NCI-H187 (cell line): ENCODE measurements at regions not wholly inside any gene's neighbourhood (a gene's known extent, or its start where the extent isn't known, plus 50 kb on each side); places are given as distances from the start of the nearest gene placed in this dataset.
"Not testable (repeated sequence)": the region's sequence is repeated elsewhere in the genome, so short reads cannot be mapped to it uniquely, and the experiment has no call there.

Source experiments
- DNase-seq, 2 experiments: peaks; one replicate each; lab custom pipeline; 2025; lab: John Stamatoyannopoulos, UW

DNA sequence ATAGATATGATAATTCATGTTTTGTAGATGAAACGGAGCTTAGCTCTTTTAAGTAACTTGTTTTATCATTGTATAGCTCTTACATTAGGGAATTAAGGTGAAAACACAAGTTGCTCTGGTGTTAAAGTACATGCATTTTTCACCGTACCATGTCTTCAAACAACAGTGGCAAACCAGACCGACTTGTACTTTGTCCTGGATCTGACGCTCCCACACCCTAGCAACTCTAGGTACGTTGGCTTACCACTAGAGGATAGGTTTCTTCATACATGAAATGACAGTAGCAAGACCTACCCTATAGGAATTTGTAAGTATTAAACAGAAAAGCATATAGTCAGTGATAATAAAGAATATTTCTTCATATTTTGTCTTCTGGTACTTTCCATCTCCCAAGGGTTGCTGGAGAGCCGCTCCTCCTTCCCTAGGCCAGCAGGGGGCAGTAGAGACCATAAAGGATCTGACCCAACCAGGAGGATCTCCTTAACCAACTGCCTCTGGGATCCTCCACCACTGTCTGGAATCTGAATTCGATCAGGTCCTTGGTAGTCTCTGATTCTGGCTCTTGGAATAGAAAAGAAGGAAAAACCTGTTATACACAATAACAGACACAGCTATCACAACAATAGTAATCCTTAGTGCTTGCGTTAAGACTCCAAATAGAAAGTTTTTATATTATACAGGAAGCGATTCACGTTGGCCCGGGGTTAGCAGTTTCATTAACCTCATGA lies 136.7 kb downstream of the CAVIN4 start:
- DNase-seq, result no peak

GRCh38 chr9:100715100-100715380 lies 137.2 kb downstream of the CAVIN4 start:
- no peak for DNase-seq

DNA sequence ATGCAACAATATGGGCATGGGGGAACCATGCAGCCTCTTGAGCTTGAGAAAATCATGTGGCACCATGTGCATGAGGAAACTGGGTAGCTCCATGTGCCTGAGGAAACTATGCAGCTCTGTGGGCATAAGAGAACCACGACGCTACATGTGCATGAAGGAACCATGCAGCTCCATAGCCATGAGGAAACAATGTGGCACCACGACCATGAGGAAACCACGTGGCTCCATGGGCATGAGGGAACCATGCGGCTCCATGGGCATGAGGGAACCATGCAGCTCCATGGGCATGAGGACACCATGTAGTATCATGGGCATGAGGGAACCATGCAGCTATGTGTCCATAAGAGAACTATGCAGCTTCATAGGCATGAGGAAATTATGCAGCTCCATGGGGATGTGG lies 140.8 kb downstream of the CAVIN4 start:
- DNase-seq, result no peak

DNA sequence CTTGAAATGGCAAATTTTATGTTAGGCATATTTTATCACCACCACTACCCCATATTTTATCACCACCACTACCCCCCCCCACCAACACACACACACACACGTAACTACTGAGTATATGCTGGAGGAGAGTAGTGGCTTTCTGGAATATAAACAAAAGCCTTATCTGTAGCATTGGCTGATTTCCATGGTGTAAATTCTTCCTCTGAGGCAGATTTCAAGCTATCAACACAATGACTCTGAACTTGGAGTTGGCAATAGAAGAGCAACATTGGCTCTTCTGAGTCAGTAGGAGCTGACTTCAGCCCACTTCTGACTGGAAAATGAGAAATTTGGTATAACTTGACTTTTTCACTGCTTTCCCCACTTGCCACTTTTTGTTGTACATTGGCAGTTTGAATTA lies 143.0 kb downstream of the CAVIN4 start:
- DNase-seq, result no peak

- no peak for DNase-seq
Measured at GRCh38 chr9:100724886-100725285, 147.0 kb downstream of the CAVIN4 start.

DNA sequence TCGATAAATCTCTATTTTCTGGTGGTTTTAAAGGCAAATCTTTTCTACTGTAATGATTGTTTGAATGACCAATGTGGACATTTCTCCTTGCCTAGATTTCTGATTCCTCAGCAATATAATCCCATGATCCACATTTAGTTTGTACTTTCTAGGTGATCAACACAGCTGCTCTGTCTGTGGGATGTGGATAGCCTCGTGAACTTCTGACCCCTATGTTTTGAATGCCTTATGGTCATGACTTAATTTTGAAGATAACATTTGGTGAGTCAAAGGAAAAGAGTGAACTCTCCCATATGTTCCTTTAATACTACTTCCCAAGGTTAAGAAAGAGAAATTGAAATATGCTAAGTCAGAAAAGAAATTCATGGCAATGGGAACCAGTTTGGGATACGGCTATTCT lies 147.5 kb downstream of the CAVIN4 start:
- no peak for DNase-seq

DNA sequence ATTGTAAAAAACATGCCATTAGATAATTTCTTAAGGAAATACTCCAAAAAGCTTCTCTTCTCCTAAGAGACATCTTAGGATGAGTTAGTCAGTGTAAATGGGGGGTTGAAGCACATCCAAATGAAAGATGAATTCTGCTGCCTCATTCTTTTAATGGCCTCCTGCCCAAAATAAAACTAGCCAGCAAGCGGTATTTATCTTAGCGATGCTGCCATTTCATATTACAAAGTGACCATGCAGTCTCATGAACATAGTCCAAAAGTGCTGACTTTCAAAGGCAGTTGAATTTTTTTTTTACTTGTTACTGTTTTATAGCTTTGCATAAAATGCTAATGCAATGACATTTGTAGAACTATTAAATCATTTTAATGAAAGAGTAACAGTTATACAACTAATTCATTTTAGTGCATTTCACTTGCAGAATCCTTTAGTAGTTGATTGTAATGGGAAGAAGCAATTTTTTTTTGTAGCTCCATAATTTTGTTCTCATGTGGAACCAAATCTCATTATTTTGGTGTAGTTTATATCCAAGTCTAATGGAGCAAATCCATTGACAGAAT lies 151.5 kb downstream of the CAVIN4 start:
- DNase-seq, result no peak

GRCh38 chr9:100730086-100730485 lies 152.2 kb downstream of the CAVIN4 start:
- no peak for DNase-seq

DNA sequence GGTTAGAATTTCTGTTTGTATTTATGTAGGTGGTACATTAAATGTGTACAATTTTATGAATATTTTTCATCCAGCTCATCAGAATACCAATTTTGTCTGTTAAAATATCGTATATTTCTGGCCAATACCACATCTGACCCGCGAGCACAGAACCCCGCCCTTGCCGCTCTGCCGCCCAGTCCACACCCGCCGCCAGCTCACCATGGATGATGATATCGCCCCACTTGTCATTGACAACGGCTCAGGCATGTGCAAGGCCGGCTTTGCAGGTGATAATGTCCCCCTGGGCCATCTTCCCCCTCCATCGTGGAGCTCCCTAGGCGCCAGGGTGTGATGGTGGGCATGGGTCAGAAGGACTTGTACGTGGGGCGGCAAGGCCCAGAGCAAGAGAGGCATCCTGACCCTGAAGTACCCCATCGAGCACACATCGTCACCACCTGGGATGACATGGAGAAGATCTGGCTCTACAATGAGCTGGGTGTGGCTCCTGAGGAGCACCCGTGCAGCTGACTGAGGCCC lies 153.2 kb downstream of the CAVIN4 start:
- DNase-seq, result no peak

DNA sequence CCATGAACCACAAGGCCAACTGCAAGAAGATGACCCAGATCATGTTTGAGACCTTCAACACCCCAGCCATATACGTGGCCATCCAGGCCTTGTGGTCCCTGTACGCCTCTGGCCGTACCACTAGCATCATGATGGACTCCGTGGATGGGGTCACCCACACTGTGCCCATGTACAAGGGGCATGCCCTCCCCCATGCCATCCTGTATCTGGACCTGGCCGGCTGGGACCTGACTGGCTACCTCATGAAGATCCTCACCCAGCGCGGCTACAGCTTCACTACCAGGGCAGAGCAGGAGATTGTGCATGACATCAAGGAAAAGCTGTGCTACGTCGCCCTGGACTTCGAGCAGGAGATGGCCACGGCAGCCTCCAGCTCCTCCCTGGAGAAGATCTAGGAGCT lies 153.7 kb downstream of the CAVIN4 start:
- DNase-seq, result no peak

DNA sequence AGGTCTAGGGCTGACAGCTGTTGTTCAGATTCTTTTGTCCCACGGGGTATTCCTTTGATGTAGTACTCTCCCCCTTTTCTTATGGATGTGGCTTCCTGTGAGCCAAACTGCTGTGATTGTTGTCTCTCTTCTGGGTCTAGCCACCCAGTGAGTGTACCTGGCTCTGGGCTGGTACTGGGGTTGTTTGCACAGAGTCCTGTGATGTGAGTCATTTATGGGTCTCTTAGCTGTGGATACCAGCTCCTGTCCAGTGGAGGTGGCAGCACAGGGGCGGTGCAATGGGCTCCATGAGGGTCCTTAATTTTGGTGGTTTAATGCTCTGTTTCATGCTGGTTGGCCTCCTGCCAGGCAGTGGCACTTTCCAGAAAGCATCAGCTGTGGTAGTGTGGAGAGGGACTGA lies 161.3 kb downstream of the CAVIN4 start:
- DNase-seq, result no peak

GRCh38 chr9:100739666-100740065 lies 161.8 kb downstream of the CAVIN4 start:
- DNase-seq, result no peak

DNA sequence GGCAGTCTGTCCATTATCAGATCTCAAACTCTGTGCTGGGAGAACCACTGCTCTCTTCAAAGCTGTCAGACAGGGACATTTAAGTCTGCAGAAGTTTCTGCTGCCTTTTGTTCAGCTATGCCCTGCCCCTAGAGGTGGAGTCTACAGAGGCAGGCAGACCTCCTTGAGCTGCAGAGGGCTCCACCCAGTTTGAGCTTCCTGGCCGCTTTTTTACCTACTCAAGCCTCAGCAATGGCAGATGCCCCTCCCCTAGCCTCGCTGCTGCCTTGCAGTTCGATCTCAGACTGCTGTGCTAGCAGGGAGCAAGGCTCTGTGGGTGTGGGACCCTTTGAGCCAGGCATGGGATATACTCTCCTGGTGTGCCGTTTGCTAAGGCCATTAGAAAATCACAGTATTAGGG lies 171.1 kb downstream of the CAVIN4 start:
- not testable (repeated sequence) for DNase-seq

DNA sequence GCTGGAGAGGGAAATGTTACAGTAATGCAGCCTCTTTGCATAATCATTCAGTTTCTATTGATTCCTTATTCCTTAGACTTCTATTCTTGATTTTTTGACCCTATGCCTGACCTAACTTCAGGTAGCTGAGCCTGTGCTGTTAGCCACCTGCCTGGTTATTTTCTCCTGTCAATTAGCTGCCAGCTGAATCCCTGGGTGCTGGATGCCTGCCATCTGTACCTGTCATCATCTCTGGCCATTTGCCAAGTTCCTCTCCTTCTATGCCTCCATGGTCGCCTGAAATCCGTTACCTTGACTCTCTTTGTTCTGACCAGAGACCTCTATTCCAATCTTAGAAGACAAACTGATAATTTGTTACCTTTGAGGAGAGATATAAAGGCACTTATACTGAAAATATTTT lies 178.3 kb downstream of the CAVIN4 start:
- DNase-seq, result no peak

DNA sequence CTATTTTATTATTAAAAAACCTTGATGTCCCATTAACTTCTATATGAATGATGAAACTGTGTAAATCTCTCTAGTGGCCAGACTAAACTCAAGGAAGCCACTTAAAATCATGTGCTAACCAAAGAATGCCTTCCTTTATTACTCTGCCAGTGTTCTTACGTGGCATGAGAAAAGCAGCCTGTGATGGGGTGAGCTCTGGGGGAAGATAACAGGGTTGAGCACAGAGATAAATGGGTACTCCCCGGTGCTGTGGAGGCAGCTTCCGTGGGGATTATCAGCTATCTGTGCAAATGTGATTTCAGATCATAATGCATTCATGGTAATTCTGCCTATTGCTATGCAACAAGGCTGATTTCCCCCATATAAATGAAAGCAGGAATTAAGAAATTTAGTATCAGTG lies 181.3 kb downstream of the CAVIN4 start:
- DNase-seq, result no peak

GRCh38 chr9:100761276-100761802 lies 183.5 kb downstream of the CAVIN4 start:
- DNase-seq, result no peak

DNA sequence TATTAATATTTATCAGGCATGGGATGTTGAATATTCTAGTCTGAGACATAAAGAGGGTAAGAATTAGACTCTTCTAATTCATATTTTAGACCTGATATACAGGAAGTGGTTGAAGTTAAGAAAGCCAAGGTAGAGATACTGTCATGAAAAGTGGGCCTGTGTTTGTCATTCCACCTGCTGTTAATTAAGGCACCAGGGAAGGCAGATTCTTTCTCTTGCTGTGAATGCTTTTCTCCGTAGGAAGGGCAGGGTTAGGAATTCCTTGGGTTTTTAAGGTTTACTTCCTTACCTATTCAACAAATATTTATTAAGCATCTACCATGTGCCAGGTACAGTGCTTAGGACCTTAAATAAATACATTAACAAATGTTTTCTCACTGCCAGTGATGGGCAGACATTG lies 196.4 kb downstream of the CAVIN4 start:
- DNase-seq, result no peak

GRCh38 chr9:100774962-100775361 lies 197.1 kb downstream of the CAVIN4 start:
- no peak for DNase-seq

GRCh38 chr9:100775912-100776311 lies 198.0 kb downstream of the CAVIN4 start:
- no peak for DNase-seq

DNA sequence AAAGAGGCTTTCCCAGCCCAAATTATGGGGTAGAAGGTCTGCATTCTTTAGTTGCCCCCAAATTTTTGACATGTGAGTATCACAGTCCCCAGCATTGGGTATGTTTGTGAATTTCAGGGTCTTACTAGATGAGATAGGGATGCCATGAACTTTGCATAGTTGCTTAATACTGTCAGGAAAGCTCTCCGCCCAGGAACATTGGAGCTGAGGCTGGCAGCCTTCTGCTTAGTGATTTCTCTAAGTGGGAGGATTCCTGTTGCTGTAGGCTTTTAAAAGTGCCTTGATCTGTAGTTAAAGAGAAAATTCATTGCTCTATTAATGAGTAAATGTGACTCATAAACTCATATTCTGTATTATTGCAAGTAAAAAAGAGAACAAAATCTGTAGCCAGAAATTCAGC lies 206.9 kb downstream of the CAVIN4 start:
- DNase-seq, result no peak

GRCh38 chr9:100785946-100786345 lies 208.1 kb downstream of the CAVIN4 start:
- DNase-seq, result no peak

- DNase-seq, result no peak
Measured at GRCh38 chr9:100794738-100795269, 216.9 kb downstream of the CAVIN4 start.

DNA sequence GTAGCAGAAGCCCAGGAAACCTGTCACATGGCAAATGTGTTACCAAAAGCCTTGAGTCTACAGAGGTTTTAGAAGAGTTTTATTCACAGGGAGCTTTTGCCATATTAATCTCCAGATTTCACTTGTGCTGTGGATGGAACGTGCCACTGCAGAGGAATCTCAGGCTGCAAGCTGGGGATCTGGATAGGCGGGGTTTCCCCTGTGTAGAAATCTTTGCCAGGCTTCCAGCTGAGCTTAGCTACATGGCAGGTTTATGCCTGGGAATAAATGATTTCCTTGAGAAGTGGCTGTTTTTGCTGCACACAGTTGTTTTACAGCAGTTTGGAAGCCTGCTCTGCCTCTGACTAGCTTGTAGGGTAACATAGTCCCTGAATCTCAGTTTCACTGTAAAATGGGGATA lies 224.6 kb upstream of the PLPPR1 start:
- DNase-seq, result no peak

DNA sequence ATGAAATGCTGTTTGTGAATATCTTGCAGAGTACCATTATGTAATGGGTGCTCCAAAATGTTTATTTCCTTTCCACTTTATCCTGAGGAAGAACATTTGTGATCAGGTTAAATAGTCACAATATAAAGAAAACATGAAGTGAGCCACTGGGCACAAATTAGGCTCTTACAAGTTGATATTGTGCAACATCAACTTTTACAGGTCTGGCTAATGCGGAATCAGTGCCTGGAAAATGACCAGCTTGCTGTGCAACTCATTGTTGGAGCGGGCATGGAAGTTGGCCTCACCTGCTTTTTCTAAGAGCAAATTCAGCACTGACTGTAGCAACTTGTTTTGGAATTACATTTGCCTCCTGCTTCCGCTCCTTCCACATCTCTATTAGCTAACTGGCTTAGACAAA lies 216.9 kb upstream of the PLPPR1 start:
- no peak for DNase-seq
